Upper lobe of left lung (tissue), 4 donors: ENCODE measurements at regions not wholly inside any gene's neighbourhood (a gene's known extent, or its start where the extent isn't known, plus 50 kb on each side); places are given as distances from the start of the nearest gene placed in this dataset.

ENCODE experiments used
- EP300 ChIP-seq, 4 donors: sonication (generic); formaldehyde crosslinking; IDR thresholded peaks; one replicate each; pipeline ENCODE4 v1.5.1; 2017; ENCODE audit warnings: antibody characterized with exemption in 4 of 4, control low read depth in 2 of 4
- POLR2AphosphoS5 ChIP-seq, 2 donors: sonication (generic); formaldehyde crosslinking; IDR thresholded peaks; one replicate each; pipeline ENCODE4 v1.5.1; 2017; ENCODE audit warnings: antibody characterized with exemption in 2 of 2
- TF ChIP-seq, protein P1 (sequence below), 6 experiments: fragments of 450-650 bp in 4 of 6; fragments of 200-600 bp in 2 of 6; sonication (generic) in 2 of 6; IDR thresholded peaks; one replicate each; pipeline ENCODE4 v1.5.1; 2016 to 2019; ENCODE audit warnings: antibody characterized with exemption in 6 of 6

GRCh38 chr3:127459891-127460290 is 130.6 kb downstream of the TPRA1 start:
- TF ChIP-seq, protein P1, sequence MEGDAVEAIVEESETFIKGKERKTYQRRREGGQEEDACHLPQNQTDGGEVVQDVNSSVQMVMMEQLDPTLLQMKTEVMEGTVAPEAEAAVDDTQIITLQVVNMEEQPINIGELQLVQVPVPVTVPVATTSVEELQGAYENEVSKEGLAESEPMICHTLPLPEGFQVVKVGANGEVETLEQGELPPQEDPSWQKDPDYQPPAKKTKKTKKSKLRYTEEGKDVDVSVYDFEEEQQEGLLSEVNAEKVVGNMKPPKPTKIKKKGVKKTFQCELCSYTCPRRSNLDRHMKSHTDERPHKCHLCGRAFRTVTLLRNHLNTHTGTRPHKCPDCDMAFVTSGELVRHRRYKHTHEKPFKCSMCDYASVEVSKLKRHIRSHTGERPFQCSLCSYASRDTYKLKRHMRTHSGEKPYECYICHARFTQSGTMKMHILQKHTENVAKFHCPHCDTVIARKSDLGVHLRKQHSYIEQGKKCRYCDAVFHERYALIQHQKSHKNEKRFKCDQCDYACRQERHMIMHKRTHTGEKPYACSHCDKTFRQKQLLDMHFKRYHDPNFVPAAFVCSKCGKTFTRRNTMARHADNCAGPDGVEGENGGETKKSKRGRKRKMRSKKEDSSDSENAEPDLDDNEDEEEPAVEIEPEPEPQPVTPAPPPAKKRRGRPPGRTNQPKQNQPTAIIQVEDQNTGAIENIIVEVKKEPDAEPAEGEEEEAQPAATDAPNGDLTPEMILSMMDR (IDR thresholded peaks at IDR 0.05): no peak
- TF ChIP-seq EP300 (IDR thresholded peaks at IDR 0.05): no peak
- TF ChIP-seq POLR2AphosphoS5 (IDR thresholded peaks at IDR 0.05): no peak
